ENCODE measurements at regions not wholly inside any gene's neighbourhood (a gene's known extent, or its start where the extent isn't known, plus 50 kb on each side); places are given as distances from the start of the nearest gene placed in this dataset.

DNA sequence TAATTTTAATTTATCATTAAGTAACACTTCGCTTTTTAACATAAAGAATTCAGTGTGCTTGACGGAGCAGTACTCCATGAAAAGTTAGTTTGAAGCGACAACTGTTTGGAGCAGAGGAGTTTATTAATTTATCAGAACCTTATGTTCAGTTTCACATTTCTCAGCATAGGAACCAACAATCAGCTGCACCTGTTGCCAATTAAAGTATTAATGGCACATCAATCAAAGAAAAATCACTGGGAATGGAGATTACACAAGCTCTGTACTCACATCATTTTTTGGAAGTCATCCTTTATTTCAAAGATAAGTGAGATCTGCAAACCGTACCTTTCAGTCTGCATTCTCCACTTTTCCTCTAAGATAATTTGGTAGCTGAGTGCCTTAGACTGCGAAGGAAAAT is 344.6 kb downstream of the LMO4 start:
- 92 to 98% methylated on average over 5 of the region's 5 CpGs for WGBS, 2 donors (ENCODE audit: low coverage in 1 of 2)
- peaks cover 0 to 4% (median 0%) of the 10 kb centered on the region in 4 donors for H3K4me1 ChIP-seq
- no peak overlapping the region for H3K27ac ChIP-seq
- no peaks in the 10 kb centered on the region for H3K36me3 ChIP-seq
- intact Hi-C loops (cut with DNase I; ENCODE audit: low total_unique reads) (no loop called here), in situ Hi-C loops (cut with MboI; ENCODE audit: low pct_ligation_motif_present in 1 of 4, low pct_unique_long_range_greater_than_20kb in 1 of 4, low sequenced_read_pairs in 3 of 4) (no loop called here)
- TF ChIP-seq EP300 (IDR thresholded peaks at IDR 0.05; ENCODE audit: low read depth) = no peak
- no peak for TF ChIP-seq POLR2AphosphoS5 (IDR thresholded peaks at IDR 0.05)
- TF ChIP-seq CTCF (IDR thresholded peaks at IDR 0.05) = no peak
- no peak for TF ChIP-seq POLR2A (IDR thresholded peaks at IDR 0.05)
- H3K9me3 ChIP-seq = no peaks in the 10 kb centered on the region
- DNase-seq = no peak
- H3K4me3 ChIP-seq = no peak overlapping the region
- H3K27me3 ChIP-seq = no peaks in the 10 kb centered on the region

DNA sequence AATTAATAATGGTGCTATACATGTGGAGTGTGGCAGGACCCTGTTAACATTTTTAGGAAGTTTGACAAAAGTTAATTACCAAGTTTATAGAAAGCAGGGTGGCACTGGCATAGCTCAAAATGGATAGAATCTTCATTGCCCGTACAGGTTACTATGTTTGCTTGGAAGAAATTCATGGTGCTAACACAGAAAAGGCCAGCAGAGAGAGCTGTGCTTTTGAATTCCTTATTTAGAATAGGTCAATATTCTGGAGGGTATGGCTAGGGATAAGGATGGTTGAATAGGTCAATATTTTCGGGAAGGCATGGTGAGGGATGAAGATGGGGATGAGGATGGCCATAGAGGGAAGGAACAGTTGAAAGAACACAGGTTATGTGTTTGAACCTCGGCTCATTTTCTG is 345.1 kb downstream of the LMO4 start:
- TF ChIP-seq POLR2AphosphoS5 (IDR thresholded peaks at IDR 0.05) = no peak
- no peak for TF ChIP-seq CTCF (IDR thresholded peaks at IDR 0.05)
- TF ChIP-seq POLR2A (IDR thresholded peaks at IDR 0.05) = no peak
- TF ChIP-seq EP300 (IDR thresholded peaks at IDR 0.05; ENCODE audit: low read depth) = no peak
- in situ Hi-C loops (cut with MboI; ENCODE audit: low pct_ligation_motif_present in 1 of 4, low pct_unique_long_range_greater_than_20kb in 1 of 4, low sequenced_read_pairs in 3 of 4) (no loop called here), intact Hi-C loops (cut with DNase I; ENCODE audit: low total_unique reads) (no loop called here)
- Histone ChIP-seq H3K27me3 (no peaks in the 10 kb centered on the region), H3K9me3 (no peaks in the 10 kb centered on the region), H3K4me1 (peaks cover 0 to 4% (median 0%) of the 10 kb centered on the region in 4 donors), H3K4me3 (no peak overlapping the region), H3K27ac (no peak overlapping the region), H3K36me3 (no peaks in the 10 kb centered on the region)
- no peak for DNase-seq
- WGBS, 2 donors (ENCODE audit: low coverage in 1 of 2) = 88 to 95% methylated on average over 3 of the region's 3 CpGs

DNA sequence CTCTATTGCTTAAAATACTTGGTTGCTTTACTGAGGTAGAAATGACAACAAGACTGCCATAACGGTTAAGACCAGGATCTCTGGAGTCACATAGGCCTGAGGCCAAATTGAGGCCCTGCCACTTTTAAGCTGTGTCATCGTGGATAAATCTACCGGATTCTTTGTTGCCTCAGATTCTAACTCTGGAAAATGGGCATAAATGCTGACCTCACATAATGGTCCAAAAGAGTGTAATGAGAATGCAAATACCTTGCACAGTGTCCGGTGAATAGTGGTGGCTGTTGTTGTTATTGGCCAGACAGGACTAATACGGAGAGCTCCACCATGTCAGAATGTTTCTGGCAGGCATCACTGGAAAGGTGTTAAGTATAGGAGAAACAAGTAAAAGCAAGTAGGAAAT is 346.1 kb downstream of the LMO4 start:
- no peaks in the 10 kb centered on the region for H3K36me3 ChIP-seq
- in situ Hi-C loops (cut with MboI; ENCODE audit: low pct_ligation_motif_present in 1 of 4, low pct_unique_long_range_greater_than_20kb in 1 of 4, low sequenced_read_pairs in 3 of 4) (no loop called here), intact Hi-C loops (cut with DNase I; ENCODE audit: low total_unique reads) (no loop called here)
- no peak overlapping the region for H3K4me3 ChIP-seq
- H3K4me1 ChIP-seq = no peaks in the 10 kb centered on the region
- H3K27ac ChIP-seq = no peak overlapping the region
- H3K9me3 ChIP-seq = no peaks in the 10 kb centered on the region
- TF ChIP-seq EP300 (IDR thresholded peaks at IDR 0.05; ENCODE audit: low read depth) = no peak
- no peak for TF ChIP-seq POLR2AphosphoS5 (IDR thresholded peaks at IDR 0.05)
- TF ChIP-seq POLR2A (IDR thresholded peaks at IDR 0.05) = no peak
- TF ChIP-seq CTCF (IDR thresholded peaks at IDR 0.05) = no peak
- no peak for DNase-seq
- no peaks in the 10 kb centered on the region for H3K27me3 ChIP-seq
- WGBS, 2 donors (ENCODE audit: low coverage in 1 of 2) = 96 to 98% methylated on average over 3 to 5 of the region's 5 CpGs

- 40 to 60% methylated on average over 1 of the region's 1 CpG for WGBS, 2 donors (ENCODE audit: low coverage in 1 of 2)
- Histone ChIP-seq H3K27ac (no peak overlapping the region), H3K9me3 (no peaks in the 10 kb centered on the region), H3K4me1 (no peaks in the 10 kb centered on the region), H3K36me3 (no peaks in the 10 kb centered on the region), H3K27me3 (no peaks in the 10 kb centered on the region), H3K4me3 (no peak overlapping the region)
- TF ChIP-seq CTCF (IDR thresholded peaks at IDR 0.05) (no peak), POLR2A (IDR thresholded peaks at IDR 0.05) (no peak), EP300 (IDR thresholded peaks at IDR 0.05; ENCODE audit: low read depth) (no peak), POLR2AphosphoS5 (IDR thresholded peaks at IDR 0.05) (no peak)
- in situ Hi-C loops (cut with MboI; ENCODE audit: low pct_ligation_motif_present in 1 of 4, low pct_unique_long_range_greater_than_20kb in 1 of 4, low sequenced_read_pairs in 3 of 4) = no loop called here
- intact Hi-C loops (cut with DNase I; ENCODE audit: low total_unique reads) = no loop called here
- no peak for DNase-seq
These were observed 349.6 kb downstream of the LMO4 start for GRCh38 chr1:87678266-87678665.
